ENCODE measurements at regions not wholly inside any gene's neighbourhood (a gene's known extent, or its start where the extent isn't known, plus 50 kb on each side); places are given as distances from the start of the nearest gene placed in this dataset.

GRCh38 chr9:29976981-29977380 lies 2403.7 kb upstream of the C9orf72 start:
- no peak for TF ChIP-seq CTCF (conservative IDR thresholded peaks at IDR 0.05)
- TF ChIP-seq EZH2 (IDR thresholded peaks at IDR 0.05; ENCODE audit: low read depth) = no peak

Measured in PC-9 (cell line).